Lower lobe of right lung (tissue), 2 donors: ENCODE measurements at regions not wholly inside any gene's neighbourhood (a gene's known extent, or its start where the extent isn't known, plus 50 kb on each side); places are given as distances from the start of the nearest gene placed in this dataset.

Experiments
- ATAC-seq, 2 donors: fragments of 200-7000 bp; cut with Tn5 transposase; one replicate each; pipeline ENCODE4 v1.9.1; 2020 to 2022; ENCODE audit warnings: mild to moderate bottlenecking in 2 of 2, moderate library complexity in 2 of 2
- DNase-seq: peaks from one replicate; pipeline ENCODE4 v3.0.0-alpha.2; 2020
- H3K27ac ChIP-seq: fragments of 200-600 bp; one replicate; pipeline ENCODE4 v1.8.0; 2022
- H3K27me3 ChIP-seq: fragments of 200-600 bp; one replicate; pipeline ENCODE4 v1.8.0; 2022; ENCODE audit warnings: low read depth
- H3K36me3 ChIP-seq: fragments of 200-600 bp; one replicate; pipeline ENCODE4 v1.8.0; 2022; ENCODE audit warnings: mild to moderate bottlenecking
- H3K4me1 ChIP-seq: fragments of 200-600 bp; one replicate; pipeline ENCODE4 v1.8.0; 2022
- H3K4me3 ChIP-seq: fragments of 200-600 bp; one replicate; pipeline ENCODE4 v1.8.0; 2022; ENCODE audit warnings: mild to moderate bottlenecking
- H3K9me3 ChIP-seq: fragments of 200-600 bp; one replicate; pipeline ENCODE4 v1.8.0; 2022
- CTCF ChIP-seq: fragments of 200-600 bp; IDR thresholded peaks from one replicate; pipeline ENCODE4 v1.8.0; 2022; ENCODE audit warnings: antibody characterized with exemption, mild to moderate bottlenecking
- intact Hi-C: fragments of 100-400 bp; cut with DNase I; formaldehyde crosslinking; loops from one replicate; pipeline ENCODE4 v1.11.0; 2022
- donor health status: DM: no; HTN: yes; CAD: no; lungs with severe emphysema.

GRCh38 chr21:14688412-14688811 is 142.3 kb upstream of the SAMSN1 start:
- peaks cover 11% of the 10 kb centered on the region for H3K4me1 ChIP-seq
- H3K9me3 ChIP-seq = no peaks in the 10 kb centered on the region
- ATAC-seq = no peak
- TF ChIP-seq CTCF = no peak
- no peak overlapping the region for H3K4me3 ChIP-seq
- intact Hi-C loops = no loop called here
- no peak overlapping the region for H3K27ac ChIP-seq
- DNase-seq = no peak
- no peaks in the 10 kb centered on the region for H3K36me3 ChIP-seq
- H3K27me3 ChIP-seq = no peaks in the 10 kb centered on the region

GRCh38 chr21:14687268-14687625 is 141.1 kb upstream of the SAMSN1 start:
- Histone ChIP-seq H3K27me3 (no peaks in the 10 kb centered on the region), H3K36me3 (no peaks in the 10 kb centered on the region), H3K9me3 (no peaks in the 10 kb centered on the region), H3K4me3 (no peak overlapping the region), H3K4me1 (peaks cover 11% of the 10 kb centered on the region), H3K27ac (peak overlapping the region; percentile 38)
- ATAC-seq (peak; percentile 63 to 80), DNase-seq (no peak)
- intact Hi-C loops = no loop called here
- no peak for TF ChIP-seq CTCF

GRCh38 chr21:14686466-14687267 is 140.6 kb upstream of the SAMSN1 start:
- Histone ChIP-seq H3K4me3 (no peak overlapping the region), H3K9me3 (no peaks in the 10 kb centered on the region), H3K27me3 (no peaks in the 10 kb centered on the region), H3K36me3 (no peaks in the 10 kb centered on the region), H3K27ac (peak overlapping the region; percentile 38), H3K4me1 (peaks cover 11% of the 10 kb centered on the region)
- DNase-seq (no peak), ATAC-seq (peak; percentile 15 to 39)
- no peak for TF ChIP-seq CTCF
- intact Hi-C loops = no loop called here

- no peak for DNase-seq
- Histone ChIP-seq H3K4me1 (peaks cover 11% of the 10 kb centered on the region), H3K9me3 (no peaks in the 10 kb centered on the region), H3K4me3 (no peak overlapping the region), H3K27ac (peak overlapping the region; percentile 33), H3K27me3 (no peaks in the 10 kb centered on the region), H3K36me3 (no peaks in the 10 kb centered on the region)
- ATAC-seq = peak; percentile 14 to 16
- no peak for TF ChIP-seq CTCF
- intact Hi-C loops = no loop called here
Observed at GRCh38 chr21:14685568-14685967, 139.5 kb upstream of the SAMSN1 start.

- no peak overlapping the region for H3K27ac ChIP-seq
- intact Hi-C loops = no loop called here
- no peaks in the 10 kb centered on the region for H3K27me3 ChIP-seq
Observed at GRCh38 chr21:14684071-14684470, 138.0 kb upstream of the SAMSN1 start.

More at GRCh38 chr21:14684071-14684470, 138.0 kb upstream of the SAMSN1 start:
- H3K4me3 ChIP-seq = no peak overlapping the region
- DNase-seq = no peak
- peaks cover 11% of the 10 kb centered on the region for H3K4me1 ChIP-seq
- ATAC-seq = no peak
- H3K9me3 ChIP-seq = no peaks in the 10 kb centered on the region
- H3K36me3 ChIP-seq = no peaks in the 10 kb centered on the region
- no peak for TF ChIP-seq CTCF
